ENCODE measurements at regions not wholly inside any gene's neighbourhood (a gene's known extent, or its start where the extent isn't known, plus 50 kb on each side); places are given as distances from the start of the nearest gene placed in this dataset.

DNA sequence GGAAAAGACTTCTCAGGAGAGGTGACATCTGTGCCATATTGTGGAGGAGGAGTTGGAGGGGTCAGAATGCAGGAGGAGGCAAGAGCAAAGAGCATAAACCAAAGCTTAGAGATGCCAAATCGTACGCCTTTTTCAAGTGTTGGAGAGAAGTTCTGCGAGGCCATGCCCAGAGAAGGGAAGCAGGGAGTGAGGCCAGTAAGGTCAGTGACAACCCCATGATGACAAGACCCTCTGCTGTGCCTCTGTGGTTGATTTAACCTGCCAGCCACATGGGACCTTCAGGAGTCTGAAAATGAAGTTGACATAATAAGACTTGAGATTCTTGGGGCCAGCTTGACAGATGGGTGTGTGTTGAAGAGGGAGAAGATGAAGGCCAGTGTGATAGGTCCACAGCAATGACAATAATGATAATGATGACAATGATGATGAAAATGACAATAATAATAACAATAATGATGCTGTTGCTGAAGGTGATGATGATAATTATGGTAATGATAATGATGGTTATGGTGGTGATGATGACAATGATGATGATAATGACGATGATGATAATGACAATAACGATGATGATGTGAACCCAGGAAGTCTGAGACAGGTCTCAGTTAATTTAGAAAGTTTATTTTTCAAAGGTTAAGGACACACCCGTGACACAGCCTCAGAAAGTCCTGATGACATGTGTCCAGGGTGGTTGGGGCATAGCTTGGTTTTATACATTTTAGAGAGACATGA lies 152.6 kb upstream of the B3GAT1 start:
- no peak for DNase-seq (ENCODE audit: low read depth, low spot score)

DNA sequence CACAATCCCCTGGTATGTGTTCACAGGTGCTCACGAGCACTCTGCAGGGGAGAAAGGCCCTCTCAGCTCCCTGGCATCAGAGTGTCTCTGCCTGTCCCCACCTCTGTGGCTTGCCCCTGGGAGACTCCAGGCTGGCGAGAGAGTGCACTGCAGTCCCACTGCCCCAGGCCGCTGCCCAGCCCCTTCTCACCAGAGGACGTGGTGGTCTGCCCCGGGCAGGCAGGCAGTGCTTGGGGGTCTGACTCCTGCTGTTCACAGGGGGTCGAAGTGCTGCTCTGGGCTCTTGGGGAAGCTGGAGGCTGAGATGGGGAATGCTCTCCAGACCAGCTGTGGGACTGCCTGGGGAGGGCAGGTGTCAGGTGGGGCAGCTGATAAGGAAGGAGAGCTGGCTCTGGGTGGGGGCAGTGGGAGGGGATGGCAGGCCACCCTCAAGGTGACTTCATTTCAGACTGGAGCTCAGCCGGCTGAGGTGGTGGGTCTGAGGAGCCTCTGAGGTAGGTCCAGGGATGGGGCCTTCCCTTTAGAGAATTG lies 151.0 kb upstream of the B3GAT1 start:
- no peak for DNase-seq (ENCODE audit: low read depth, low spot score)

DNA sequence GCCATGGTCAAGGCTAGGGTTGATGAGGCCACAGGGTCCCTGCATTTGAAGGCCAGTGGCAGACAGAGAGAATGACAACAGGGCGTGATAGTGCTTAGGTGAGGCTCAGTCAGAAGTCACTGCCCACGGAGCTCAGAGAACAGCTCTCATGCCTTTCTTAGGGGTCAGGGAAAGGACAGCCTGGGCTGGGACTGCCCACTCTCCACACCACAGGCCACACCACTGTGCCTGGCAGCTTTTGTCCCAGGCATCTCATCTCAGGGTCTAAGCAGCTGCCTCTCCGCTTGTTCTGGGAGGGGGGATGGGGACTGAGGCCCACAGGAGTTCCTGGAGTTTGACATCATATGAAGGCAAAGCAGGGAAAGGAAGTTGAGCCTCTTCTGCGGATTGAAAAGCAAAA lies 150.2 kb upstream of the B3GAT1 start:
- no peak for DNase-seq (ENCODE audit: low read depth, low spot score)

DNA sequence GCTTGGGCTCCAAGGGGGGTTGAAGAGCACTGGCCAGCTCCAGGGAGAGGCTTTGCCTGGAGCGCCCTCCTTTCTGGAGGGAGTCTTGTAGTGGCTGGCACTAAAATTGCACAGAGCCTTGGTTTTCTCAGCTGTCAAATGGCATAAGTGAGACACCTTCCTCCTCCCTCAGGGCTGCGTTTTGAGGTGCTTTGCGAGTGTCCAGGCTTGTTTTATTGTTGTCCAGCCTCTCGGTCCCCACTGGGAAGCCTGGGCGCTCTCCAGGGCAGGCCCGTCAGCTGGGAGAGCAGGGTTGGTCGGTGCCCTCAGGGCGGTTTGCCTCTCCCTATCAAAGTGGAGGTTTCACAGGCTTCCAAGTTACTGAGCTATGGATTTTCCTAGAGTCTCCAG lies 149.3 kb upstream of the B3GAT1 start:
- DNase-seq (ENCODE audit: low read depth, low spot score), result no peak

DNA sequence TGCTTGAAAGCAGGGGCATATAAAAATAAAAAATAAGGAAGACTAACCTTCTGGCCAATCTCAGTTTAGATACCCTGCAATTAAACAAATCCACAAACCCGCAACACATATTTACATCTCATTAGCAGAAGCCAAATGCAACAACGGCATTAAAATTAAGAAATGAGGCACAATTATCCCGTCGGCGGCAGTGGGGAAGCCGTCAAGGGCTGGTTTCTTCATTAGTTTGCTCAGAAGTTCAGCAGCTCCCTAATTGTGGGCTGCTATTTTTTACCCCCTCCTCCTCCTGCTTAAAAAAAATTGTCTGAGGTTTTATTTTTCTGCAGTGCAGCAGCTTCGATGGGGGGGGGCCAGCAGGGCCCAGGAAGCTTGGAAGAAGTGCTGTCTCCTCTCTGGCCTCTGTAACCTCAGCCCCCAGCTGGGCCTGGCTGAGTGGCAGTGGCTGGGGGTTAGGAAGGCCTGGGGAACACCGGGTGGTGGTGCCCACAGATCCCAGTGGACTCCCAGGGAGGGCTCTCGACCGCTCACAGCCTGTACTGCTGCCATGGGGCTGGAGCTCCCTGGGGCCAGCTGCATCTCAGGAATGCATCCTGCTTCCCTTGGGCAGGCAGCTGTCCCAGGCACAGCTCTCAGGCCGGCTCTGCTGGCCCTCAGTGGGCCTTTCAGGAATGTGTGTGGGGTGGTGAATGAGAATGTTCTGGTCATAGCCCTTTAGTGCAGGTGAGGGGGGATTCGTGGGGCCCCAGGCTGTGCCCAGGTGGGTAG lies 148.7 kb upstream of the B3GAT1 start:
- no peak for DNase-seq (ENCODE audit: low read depth, low spot score)

DNA sequence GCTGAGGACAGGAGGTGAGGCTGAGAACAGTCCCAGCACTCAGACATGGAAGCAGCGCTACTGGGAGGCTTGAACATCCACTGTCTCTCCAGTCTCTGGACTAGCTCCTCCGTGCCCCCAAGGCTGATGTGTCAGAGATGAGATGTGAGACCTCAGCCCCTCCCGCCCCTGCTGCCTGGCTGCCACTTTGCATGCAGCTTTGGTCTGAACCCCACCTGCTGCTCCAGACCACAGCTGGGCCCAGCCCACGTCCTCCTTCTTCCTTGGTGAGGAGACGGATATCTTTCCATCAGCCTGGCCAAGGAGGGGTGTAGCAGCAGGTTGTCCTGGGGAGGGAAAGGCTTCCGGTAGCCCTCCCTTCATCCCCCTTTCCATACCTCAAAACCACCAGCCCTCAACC lies 148.0 kb upstream of the B3GAT1 start:
- no peak for DNase-seq (ENCODE audit: low read depth, low spot score)

DNA sequence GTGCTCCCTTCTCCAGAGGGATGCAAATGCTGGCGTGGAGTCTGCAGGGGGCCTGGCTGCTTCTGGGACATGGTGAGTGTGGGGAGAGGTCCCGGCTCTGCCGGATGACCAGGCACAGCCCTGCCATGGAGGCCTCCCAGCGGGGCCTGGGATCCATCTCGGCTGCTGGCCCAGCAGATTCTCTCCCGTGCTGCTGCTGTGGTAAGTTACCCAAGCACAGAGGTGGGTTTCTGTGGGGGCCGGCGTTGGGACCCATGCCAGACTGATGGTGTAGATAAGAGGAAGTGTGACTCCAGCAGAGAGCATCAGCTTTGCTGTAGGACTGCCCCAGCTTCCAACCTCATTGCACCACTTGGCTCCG lies 147.5 kb upstream of the B3GAT1 start:
- DNase-seq (ENCODE audit: low read depth, low spot score), result no peak

DNA sequence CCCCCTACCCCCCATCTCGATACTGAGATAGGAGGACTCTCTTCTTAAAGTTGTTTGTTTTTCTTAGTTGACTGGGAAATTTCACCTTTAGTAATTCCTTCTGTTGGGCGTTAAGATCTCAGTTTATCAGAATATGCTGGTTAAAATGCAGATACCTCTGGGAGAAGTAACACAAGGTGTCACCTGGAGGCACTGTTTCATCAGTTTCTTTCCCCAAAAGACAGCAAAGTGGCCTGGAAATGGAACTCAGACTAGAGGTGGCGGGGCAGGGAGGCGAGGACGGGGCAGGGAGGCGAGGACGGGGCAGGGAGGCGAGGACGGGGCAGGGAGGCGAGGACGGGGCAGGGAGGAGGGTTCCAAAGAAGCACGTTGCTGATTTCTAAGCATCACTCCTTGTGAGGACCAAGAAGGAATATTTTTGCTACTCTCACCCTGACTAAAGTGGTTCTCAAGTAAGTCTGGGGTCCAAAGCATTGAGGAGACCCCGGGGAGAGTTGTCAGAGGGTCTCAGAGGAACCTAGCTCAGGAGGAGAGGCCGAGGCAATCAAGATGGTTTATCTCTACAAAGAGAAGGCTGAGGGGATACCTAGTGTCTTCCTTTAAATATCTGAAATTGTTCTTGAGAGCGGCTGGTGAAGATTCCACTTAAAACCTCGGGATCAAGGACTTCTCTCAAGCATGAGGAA lies 147.0 kb upstream of the B3GAT1 start:
- DNase-seq (ENCODE audit: low read depth, low spot score), result no peak

DNA sequence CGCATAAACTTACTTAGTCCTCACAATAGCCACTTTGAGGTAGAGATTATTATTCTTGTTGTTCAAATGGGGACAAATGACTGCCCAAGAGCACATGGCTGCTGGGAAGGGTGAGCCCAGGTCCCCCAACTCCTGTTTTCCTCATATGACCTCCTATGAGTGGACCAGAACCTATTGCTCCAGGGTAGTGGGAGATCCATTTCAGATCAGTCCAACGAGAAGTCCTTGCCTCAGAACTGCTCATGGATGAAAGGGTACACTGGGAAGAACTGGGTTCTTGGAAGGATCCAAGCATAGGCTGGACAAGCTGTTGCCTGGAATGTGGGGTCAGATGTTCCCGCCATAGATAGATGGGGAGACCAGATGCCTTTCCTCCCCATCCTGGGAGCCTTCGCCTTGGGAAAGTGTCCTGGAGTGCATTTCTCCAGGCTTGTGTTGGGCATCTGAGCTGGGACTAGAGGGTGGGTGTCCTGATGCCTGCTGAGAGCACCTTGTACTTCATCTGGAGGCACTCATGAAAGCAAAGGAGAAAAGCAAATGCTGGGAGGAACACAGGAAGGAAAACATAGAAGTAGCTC lies 146.3 kb upstream of the B3GAT1 start:
- DNase-seq (ENCODE audit: low read depth, low spot score), result no peak

DNA sequence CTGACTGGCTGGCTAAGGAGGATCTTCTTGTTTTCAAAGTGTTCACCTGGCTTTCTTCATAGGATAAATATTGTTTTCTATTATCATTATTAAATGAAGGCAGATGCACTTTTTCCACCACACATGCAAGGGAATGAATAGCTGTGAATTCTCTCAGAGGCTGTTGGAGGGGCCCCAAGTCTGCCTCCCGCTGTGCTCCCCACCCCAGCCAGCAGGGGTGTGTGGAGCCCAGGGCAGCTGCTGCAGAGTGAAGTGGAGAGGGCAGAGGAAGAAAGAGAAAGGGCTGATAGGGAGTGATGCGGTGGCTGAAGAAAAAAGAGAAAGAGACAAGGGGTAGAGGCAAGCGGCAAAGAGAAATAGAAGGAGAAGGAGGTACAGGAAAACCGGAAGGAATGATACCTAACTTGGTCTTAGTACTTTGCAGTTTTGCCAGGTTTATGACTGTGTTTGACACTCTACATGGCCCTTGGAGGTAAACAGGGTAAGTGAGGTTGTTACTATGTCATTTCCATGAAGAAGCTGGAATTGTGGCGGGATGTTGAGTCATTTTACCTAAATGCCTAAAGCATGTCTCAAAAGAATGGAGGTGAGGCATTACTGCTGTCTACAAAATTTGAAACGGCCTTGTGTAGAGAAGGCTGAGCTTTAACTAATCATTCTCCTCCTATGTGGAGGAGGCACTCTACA lies 145.7 kb upstream of the B3GAT1 start:
- no peak for DNase-seq (ENCODE audit: low read depth, low spot score)

DNA sequence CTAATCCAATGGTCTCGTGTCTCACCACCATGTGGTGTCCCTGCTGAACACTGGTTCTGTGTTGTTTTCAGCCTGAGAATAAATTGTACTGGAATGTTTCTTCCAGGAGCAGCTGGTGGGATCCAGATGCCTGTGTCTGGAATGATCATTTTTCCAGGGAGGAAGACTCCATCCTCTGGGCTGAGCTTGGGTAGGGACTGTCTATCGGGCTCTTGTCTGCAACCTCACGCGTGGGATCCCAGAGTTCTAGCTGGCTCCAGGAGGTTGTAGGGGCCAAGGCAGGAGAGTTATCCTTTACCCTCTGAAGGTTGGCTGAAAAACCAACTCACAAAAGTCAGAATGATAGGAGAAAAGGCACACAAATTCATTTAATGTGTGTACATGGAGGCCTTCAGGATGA lies 144.1 kb upstream of the B3GAT1 start:
- no peak for DNase-seq (ENCODE audit: low read depth, low spot score)

DNA sequence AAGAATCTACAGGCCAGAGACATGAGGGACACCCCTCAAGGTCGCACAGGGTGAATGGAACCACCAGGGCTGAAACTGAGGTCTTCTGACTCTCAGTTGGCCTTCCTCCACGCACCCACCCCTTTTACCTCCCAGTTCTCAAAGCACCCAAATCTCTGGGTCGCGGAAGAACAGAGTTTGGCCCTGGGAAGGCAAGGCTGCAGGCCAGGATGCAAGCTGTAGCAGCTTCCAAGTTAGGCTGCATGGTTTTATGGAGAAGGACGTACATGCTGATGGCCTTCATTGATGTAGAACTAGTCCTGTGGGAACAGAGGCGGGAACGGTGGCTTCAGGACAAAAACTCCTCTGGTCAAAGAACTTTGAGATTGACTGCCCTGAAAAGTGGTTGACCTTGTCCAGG lies 143.5 kb upstream of the B3GAT1 start:
- DNase-seq (ENCODE audit: low read depth, low spot score), result no peak

DNA sequence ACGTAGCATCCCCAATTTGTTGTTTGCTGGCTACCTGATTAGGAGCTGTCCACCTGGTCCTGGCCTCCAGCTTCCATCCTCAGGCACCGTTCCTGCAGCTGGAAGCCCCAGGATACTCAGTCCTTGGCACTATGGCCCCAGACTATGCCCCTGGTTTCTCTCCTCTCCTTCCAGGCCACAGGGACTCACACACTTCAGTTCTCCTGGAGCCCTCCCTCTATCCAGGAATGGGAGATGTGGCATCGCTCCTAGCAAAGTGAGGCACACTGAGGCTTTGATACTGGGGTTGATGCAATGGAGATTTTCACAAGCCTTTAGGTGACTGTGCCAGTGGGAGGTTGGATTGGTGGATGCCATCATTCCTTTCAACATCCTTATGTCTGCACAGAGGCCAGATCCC lies 142.8 kb upstream of the B3GAT1 start:
- DNase-seq (ENCODE audit: low read depth, low spot score), result no peak

DNA sequence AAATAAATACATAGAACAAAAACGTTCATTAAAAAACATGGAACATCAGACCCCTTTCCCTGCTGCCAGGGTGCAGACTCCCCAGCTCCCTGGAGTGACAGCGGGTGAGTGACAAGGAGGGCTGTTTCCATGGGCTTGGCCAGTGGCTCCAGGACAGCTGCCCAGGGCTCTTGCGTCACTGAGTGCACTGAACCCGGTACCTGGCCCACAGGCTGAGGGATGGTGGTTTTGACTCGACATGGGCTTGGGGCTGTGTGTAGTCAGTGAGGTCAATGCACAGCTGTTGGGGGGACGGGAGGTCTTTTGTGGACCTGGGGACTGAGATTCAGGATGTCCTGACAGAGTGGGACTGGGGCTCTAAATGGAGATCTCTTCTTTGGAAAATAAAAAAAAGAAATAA lies 142.1 kb upstream of the B3GAT1 start:
- no peak for DNase-seq (ENCODE audit: low read depth, low spot score)

DNA sequence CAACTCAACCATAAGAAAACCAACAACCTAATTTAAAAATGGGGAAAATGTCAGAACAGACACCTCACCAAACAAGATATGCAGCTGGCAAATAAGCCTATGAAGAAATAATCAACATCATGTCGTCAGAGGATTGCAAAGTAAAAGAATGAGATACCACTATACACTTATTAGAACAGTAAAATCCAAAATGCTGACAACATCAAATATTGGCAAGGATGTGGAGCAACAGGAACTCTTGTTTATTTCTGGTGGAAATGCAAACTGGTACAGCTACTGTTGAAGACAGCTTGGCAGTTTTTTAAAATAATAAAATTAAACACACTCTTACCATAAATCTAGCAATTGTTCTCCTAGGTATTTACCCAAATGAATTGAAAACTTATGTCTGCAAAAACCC lies 140.7 kb upstream of the B3GAT1 start:
- DNase-seq (ENCODE audit: low read depth, low spot score), result no peak

DNA sequence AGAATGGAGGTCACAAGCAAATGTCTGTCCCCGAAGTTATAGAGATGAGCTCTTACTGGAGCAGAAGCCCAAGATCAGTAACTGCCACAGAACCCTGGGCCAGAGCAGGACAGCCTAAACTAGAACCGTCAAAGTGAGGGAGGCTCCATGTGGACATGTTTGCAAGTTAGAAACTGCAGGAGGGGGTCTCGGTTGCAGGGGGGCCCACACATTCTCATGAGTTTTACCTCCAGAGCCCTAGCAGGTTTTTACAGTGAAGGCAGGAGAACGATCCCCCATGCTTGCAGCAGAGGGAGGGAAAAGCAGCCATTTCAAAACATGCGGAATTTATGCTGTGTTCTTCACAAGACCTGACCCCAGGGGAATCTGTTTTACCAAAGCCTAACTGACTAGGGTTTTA lies 133.5 kb upstream of the B3GAT1 start:
- DNase-seq (ENCODE audit: low read depth, low spot score), result no peak

DNA sequence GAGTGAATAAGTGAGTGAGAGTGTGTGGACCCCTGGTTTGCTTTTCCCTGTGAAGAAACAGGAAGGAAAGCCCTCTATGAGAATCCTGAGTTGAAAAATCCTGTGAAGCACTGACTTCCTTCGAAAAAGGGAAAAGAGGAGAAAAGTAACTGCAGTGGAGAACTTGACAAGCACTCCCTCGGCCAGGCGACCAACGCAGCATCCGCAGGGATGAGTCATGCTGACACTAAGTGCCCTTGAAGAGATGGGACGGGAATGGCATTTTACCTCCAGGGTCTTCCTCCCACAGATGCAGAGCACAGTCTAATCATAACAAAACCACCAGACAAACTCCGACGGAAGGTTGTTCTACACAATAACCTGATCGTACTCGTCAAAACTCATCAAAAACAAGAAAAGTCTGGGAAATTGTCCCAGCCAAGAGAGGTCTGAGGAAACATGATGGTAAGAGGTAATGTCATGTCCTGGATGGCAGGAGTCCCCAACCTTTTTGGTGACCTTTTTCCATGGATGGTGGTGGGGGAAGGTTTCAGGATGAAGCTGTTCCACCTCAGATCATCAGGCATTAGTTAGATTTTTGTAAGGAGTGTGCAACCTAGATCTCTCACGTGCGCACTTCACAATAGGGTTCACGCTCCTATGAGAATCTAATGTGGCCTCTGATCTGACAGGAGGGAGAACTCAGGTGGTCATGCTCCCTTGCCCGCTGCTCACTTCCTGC lies 132.2 kb upstream of the B3GAT1 start:
- DNase-seq (ENCODE audit: low read depth, low spot score), result no peak

DNA sequence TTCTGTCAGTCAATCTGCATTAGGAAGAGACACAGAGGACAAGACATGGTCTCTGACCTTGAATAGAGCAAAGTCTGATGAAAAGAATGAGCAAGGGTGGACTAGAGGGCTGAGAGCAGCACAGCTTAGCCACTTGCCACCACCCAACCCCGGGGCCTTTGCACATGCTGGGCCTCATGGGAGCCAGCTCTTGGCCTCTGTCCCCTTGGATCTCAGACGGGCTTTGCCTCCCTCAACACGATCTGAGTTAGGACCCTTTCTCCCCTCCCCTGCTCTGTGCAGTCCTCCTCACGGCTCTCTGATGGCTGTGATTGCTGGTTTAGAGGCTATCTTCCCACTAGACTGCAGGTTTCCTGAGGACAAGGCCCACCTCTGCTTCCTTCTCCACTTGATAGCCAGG lies 131.6 kb upstream of the B3GAT1 start:
- no peak for DNase-seq (ENCODE audit: low read depth, low spot score)

DNA sequence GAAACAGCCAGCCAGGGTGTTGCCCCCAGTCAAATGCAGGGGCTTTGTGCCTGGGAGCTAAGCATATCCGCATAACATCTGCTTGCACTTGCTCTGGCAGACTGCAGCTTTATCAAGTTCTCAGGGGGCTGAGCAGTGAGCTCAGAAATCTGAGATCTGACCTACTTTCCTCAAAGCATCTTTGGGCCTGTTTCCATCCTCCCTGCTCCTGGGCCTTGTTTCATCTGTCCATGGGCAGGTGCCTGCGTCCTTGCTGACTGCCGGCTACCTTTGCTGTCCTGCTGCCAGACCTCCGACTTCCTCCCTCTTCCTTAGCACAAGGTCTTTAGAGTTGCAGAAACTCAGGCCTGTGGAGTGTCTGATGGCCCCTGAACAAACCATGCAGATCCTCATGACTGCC lies 131.2 kb upstream of the B3GAT1 start:
- no peak for DNase-seq (ENCODE audit: low read depth, low spot score)

DNA sequence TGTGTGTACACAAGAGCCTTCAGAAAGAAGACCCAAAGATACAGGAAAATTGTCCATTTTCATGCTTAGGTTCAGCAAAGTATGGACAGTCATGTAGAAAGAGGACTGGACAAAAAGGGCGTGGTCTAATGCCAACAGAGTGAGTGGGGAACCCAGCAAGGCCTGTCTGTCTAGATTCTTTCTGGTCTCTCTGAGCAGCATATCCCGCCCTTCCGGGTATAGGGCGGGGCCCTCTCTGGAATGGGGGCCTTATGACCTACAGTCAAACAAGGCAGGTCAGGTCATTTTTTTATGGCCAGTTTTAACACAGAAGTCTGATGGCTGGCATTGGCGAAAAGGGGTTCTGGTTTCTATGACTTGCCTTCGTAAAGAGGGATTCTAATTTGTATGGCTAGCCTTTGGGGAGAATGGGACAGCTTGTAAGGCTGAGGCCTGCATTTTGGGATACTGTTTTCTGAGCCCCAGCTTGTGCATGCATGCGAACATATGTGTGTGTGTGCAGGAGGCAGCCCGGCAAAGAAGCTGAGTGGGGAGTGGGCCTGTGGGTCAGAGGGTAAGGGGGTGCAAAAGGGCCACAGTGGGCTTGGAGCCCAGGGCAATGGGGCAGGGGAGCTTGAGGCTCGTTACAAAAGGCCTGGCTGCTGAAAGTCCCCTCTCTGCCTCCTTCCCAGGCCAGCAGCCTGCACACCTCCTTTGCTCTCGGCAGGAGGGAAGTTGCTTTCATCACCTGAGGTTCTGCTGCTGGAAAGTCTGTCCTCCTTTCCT lies 130.5 kb upstream of the B3GAT1 start:
- no peak for DNase-seq (ENCODE audit: low read depth, low spot score)

Measured in pulmonary artery endothelial cell (primary cell).